ENCODE measurements at regions not wholly inside any gene's neighbourhood (a gene's known extent, or its start where the extent isn't known, plus 50 kb on each side); places are given as distances from the start of the nearest gene placed in this dataset.

DNA sequence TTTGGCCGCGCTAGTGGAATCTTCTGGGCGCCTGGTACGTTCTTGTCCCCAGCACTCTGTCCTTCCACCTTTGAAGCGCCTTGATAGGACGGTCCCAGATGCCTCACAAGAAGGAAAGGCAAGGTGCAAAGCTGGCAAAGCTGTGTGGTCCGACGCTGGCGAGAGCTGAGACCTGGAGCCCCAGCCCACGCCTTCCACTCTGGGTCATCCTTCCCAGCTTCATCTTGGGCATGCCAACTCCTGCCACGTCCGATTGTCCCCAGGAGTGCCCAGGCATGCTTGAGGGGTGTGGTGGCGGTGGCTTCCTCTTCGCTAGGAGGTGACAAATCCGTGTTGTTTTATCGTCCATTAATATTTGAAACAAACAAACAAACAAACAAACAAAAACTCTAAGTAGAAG, 123.9 kb upstream of the DPYD start:
- no peak for DNase-seq (ENCODE audit: low read depth, low spot score)

DNA sequence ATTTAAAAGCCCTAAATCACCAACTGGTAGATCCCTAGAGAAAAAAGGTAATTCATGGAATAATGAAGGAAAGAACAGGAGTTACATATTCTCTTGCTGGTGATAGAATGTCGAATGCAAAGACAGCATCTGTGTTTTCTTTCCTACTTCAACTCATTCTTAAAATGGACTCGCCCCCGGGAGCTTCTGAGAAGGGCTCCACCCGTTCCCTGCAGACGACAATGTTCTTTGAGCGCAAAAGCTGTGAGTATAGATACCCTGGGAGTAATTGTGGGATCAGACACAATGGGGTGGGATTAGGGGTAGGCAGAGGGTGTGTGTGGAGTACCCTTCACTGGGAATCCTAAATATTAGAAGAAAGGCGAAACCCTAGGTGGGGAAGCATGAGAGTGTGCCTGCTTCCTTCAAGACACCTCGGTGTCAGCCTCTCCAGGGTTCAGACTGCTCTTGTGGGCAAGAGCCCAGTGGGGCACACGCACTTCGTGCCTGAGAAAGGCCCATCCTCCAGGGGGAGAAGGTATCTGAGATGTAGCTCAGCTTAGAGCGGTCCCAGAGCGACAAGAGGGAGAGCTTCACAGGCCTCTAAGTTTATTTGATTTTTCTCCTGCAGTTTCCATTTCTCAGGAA, 123.3 kb upstream of the DPYD start:
- no peak for DNase-seq (ENCODE audit: low read depth, low spot score)

DNA sequence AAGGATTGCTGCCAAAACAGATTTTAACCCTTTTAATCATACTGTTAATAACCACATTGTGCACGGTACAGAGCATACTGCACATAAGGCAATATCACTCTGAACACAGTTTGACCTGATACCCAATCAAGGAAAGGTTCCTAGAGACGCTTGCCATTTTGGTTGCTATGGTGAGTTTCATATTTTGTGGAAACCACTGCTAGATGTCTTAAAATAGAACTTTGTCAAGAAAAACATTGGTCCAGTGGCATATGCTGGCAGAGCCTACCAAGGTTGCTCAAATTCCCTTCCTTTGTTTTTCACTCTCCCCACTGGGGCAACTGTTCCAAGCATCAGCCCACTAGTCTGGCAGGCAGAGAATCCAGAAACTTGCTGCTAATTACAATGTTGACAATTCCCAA, 114.8 kb upstream of the DPYD start:
- no peak for DNase-seq (ENCODE audit: low read depth, low spot score)

DNA sequence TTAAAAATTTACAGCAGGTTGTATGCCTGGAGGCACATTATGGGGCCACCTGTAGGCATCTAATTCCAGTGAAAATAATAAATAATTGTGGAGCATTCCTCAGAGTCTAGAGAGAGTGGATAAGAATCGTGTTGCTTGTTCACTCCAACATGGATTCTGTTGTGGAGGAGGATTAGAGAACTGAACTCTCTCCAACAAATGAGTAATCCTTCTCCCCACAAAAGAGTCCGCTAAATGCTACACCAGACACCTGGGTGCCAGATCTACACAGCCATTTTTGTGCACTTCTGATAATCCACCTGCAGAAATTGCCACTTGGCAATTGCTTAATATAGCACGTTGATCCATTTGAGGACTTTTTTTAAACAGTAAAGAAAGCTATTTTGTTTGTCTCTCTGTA, 113.7 kb upstream of the DPYD start:
- DNase-seq (ENCODE audit: low read depth, low spot score) = no peak

DNA sequence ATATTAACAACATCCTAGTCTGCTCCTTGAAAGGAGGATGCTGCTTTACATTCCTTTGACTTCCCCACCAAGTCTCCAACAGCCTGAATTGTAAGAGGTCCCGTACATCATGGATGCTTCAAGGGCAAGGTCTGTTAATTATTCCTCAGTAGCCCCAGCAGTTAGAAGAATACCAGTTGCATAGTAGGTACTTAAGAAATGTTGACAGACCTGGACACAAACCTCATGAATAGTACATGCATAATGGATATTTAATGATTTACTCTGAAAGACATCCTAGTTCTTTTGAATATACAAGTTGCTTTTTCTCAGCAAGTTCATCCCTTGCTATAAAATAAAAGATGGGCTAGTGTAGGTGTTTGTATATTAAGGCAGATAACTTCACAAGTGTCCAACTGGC, 112.1 kb upstream of the DPYD start:
- DNase-seq (ENCODE audit: low read depth, low spot score) = no peak

DNA sequence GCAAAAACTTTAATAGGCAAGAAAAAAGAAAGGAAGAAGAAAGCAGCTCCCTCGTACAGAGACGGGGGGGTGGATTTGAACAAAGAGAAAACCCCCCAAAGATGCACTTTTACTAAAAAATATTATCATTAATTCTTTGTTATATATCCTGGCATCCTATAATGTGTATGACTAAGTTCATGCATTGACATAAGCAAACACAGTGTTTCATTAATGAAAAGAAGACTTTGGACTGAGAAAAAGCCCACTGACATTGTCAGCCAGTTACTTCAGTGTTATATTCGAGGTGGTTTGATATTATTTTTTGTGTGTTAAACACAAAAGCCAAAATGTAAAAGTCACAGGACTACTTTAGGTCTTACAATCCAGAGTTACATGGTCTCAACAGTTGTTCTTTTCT, 110.1 kb upstream of the DPYD start:
- no peak for DNase-seq (ENCODE audit: low read depth, low spot score)

DNA sequence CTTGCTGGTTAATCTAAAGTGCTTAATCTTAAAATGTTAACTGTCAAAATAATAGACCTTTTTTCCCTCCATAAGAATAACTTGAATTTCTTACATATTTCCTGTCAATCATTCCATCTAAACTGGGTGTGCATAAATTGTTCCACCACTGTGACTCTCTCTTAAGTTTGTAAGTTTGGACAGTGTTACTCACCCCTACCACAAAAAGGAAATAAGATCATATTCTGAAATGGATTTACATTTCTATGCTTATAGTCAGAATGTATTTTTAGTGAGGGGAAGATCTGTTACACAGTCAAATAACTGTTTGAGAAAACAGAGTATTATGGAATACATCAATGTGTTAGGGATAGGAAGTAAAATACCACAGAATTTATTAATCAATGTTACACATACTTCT, 109.6 kb upstream of the DPYD start:
- DNase-seq (ENCODE audit: low read depth, low spot score) = no peak

DNA sequence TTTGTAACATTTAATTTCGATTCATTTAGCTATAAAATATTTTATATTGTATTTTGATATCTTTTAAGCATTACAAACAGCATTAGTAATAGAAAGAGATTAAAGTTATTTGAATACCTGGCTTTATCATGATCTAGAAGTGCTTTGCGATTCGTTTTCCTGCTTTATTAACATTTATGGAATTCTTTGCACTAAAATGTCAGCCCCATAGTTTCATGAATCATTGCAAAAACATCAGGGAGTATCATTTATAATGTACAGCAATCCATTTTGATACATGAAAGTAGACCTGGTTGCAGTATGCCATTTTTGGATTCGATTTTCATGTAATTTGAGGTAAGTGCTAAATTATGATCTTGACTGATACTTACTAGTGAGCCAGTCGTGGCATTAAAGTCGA, 108.0 kb upstream of the DPYD start:
- no peak for DNase-seq (ENCODE audit: low read depth, low spot score)

DNA sequence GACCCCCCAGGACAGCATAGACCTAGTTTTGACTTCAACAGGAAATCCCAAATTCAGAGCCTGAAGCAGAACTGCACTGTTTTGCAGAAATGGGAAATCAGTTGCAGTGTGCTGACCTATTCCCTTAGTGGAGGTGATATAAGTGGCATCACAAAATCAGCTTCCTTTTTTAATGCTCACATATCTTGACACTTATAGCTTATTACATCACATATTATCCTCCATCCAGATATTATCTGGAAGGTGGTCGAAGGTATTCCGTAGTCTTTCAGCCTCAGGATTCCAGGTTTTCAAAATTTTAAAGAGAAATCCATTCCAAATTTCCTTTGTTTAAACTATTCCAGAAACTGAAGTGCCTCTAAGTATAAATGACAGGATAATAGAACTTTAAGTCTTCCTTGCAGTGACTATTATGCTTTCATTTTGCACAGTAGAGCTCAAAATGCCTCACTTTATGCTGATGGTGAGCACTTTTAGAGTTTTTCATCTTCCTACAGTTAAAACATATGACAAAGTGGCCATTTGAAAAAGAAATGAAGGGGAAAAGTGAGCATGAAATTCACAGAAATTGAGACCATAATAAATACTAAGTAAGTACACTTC, 106.4 kb upstream of the DPYD start:
- DNase-seq (ENCODE audit: low read depth, low spot score) = no peak

DNA sequence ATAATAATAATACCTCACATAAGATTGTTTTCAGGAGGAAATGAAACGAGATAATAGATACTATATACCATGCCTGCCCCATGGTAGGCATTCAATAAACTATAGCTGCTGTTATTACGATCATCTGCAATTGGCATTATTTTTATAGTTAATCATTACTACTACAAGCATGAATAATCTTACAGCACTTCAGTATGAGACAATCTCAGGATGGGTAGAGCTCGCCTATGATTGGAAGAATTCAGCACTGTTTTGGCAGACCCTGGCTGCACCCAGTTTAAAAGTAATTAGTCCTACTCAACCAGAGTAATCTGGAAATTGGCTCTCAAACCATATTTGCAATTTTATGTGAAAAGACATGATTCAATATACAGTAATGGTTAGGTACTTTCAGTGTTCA, 105.0 kb upstream of the DPYD start:
- no peak for DNase-seq (ENCODE audit: low read depth, low spot score)

DNA sequence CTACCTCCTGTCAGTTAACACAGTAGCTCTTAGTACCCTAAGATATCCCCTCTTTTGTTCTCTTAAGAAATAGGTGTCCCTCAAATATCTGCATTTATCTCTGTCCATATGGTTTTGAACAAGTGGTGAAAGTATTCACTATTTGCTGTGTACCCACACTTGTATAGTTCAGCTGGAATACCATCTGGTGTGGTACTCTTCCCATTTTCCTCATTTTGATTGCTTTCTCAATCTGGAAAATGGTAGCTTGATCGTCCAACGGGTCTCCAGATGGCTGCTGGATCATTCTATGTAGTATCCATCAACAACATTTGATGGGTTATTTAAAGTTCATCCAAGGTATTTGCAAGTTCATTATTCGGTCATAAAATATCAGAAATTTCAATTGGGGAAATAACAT, 100.3 kb upstream of the DPYD start:
- no peak for DNase-seq (ENCODE audit: low read depth, low spot score)

DNA sequence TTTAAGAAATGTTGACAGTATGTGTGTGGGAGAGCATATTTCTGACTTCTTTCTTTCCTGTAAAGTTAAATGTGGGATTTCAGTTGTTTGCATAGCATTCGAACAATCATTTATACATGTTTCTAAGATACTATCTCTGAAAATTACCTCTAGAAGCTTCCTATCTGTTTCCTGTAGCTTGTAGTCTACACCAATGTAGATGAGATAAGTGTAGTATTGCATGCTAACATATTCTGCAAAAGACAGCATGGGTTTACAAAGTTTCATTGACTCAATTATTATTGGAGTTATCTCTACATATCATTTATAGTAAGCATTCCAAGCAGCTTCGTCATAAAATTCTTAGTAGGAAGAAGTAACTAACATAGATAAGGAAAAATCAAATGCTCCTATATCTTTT, 98.9 kb upstream of the DPYD start:
- DNase-seq (ENCODE audit: low read depth, low spot score) = no peak

DNA sequence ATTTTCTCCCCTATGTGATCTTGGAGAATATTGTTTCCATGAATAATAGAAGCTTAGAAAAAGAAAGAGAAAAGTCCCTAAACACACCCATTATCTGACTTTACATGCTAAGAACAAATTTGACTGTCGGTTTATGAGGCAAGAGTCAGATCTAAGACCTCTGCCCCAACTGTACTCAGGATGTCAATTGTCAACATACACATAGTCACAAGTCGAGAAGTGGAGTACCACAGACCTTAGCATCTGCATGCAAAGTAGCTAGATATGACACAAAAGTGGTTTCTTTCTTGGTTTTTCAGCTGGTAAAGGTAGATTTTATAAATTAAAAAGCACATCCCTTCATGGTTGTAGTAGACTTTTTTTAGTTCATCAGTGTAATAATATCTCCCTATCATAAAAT, 97.2 kb upstream of the DPYD start:
- DNase-seq (ENCODE audit: low read depth, low spot score) = no peak

DNA sequence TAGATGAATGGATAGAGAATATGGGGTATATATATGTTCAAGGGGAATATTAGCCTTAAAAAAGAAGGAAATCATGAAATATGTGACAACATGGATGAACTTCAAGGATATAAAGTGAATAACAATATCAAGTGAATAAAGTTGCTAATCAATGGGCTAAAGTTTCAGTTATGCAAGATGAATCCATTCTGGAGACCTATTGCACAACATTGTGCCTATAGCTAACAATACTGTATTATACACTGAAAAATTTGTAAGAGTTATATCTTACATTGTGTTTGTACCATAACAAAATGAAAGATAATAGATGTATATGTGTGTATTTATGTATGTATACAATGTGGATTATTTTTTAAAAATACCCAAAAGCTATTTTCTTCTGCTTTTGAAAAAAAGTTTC, 96.3 kb upstream of the DPYD start:
- no peak for DNase-seq (ENCODE audit: low read depth, low spot score)

DNA sequence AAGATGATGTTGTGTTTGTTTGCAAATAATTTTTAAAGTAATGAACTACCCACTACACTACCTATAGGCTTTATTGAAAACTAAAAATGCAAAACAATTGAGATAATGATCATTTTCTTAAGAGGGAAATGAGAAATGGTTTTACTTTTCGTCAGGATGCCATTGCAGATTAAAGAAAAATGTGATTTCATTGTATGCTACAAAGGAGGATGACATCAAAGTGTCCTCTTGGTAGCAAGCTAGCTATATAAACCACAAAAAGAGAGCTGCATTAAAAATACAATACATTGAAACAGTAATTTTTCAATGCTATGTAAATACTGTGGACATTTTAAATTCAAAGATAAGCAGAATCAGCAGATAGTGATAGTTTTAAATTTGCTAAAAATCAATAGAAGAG, 87.5 kb upstream of the DPYD start:
- DNase-seq (ENCODE audit: low read depth, low spot score) = no peak

DNA sequence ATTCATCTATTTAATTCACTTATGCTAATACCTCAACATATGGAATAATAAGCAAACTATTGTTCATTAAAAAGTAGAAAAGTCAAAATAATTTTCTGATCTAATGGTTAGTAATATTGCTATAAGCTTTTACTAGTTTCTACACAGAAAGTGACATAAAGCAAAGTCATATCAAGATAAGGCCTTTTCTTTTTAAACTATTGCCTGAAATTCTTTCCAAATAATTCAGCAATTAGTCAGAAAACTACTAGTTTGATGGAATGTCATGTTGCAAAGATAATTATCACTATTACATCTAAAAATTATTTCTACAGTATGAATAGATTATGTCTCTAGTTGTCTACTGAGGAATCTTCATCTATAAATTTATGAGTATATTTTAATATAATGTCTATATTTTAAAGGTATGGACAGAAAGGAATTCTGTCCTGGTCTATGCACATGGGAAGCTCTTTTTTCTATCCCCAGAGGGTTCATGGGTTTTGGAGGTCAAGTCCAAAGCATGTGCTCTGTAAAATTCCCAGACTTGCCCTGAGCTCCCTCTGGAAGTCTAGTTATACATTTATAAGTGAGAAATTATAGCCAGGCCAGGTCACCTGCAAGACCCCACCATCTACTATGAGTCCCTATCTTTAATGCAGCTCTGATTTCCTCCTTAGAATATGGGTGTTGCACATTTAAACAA, 84.6 kb upstream of the DPYD start:
- no peak for DNase-seq (ENCODE audit: low read depth, low spot score)

DNA sequence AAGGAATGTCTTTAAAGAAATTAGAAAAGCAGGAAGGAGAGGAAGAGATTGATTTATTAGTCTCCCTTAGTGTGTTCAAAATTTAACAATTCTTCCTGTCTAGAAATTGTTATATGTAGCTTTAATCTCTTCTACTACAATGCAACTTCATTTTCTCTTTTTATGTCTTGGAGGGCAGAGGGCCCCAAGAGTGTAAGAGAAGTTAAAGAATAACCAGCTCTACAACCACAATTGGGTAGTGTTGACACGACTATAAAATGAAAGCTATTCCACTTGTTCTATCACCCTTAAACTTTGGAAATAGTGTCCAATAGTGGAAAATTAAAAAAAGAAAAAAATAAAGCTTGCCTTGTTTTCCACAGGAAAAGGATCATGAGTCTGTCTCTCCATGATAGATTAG, 82.6 kb upstream of the DPYD start:
- DNase-seq (ENCODE audit: low read depth, low spot score) = no peak

DNA sequence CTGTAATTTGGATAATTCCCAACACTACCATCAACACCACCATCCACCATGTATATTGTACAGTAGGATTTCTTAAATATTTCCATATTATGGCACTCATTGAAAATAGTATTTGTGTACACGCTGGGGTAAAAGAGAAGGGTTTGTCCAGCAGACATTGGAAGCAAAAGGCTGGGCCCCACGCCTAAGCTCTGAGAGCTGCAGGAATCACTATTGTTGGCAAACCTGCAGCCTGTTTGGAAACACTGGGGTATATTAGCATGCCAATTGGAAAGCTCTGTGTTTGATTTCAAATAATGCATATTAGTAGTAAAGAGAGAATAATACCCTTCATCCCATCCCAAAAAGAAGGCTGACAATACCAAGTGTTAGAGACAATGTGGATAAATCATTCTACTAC, 81.5 kb upstream of the DPYD start:
- no peak for DNase-seq (ENCODE audit: low read depth, low spot score)

DNA sequence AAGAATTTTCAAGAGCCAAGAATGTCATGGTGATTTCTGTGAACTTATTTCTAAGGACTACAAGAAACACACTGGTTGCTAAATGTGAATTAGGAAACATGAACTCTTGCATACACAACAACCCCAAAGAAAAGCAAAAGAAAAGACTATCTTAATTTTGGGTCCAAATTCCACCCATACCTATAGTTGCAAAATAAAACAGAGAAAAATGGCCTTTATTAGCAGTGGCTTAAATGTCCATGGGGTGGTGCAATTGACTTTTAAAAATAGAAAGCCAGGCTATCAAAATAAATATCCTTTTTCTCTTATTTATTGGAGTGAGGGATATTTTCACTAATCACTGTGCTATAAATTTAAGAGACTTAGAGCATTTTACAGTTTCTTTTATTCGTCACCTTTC, 80.9 kb upstream of the DPYD start:
- DNase-seq (ENCODE audit: low read depth, low spot score) = no peak

DNA sequence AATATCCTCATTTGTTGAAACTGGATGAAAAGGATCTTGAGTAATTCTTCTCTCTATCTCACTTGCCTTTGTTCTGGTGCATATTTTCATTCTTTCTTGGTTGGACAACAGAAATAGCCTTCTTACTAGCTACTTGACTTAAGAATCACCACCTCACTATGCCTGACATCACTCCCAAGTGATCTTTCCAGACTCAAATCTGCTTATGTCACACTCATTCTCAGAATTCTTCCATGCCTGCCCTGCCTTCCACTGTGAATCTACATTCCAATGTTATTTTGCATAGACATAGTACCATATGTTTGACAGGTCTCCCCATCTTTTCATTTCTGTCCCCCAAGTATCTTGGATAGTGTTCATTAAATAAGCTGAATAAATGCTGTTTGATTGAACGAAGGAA, 78.5 kb upstream of the DPYD start:
- no peak for DNase-seq (ENCODE audit: low read depth, low spot score)

DNA sequence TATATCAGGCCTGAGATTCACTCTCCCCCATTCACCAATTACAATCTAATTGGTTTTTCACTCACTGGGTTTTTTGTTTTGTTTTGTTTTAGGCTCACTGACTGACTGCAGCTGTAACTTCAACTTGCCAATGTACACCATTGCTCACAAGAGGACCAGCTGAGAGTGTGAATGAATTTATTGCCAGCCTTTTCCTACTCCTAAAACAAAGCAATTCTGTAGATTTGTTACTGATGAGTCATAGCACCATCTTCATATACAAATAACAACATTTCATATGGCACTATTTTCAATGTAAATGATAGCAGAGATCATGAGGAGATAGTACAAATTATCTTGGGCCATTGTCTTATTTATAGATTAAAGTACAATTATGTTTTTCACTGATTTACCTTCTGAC, 76.0 kb upstream of the DPYD start:
- DNase-seq (ENCODE audit: low read depth, low spot score) = no peak

DNA sequence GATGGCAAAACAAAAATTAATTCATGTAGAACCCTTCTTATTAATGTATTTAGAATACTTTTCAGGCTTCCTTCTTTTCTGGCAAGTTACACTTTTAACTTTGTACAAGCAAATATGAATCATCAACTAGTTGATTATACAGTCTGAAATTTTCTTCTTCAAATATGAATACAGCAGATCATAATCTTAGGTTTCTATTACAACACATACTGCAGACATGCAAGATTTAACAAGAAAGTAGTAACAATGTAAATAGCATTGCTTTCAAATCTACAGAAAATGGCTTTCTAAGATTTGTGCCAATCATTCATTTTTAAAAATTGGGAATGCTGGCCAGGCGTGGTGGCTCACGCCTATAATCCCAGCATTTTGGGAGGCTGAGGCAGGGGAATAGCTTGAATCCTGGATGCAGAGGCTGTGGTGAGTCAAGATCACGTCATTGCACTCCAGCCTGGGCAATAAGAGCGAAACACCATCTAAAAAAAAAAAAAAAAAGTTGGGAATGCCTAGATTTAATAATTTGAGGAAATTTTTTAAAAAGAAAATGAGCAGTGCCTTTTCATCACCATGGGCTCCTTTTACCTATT, 68.4 kb upstream of the DPYD start:
- DNase-seq (ENCODE audit: low read depth, low spot score) = no peak
